H9 (cell line): ENCODE measurements at regions not wholly inside any gene's neighbourhood (a gene's known extent, or its start where the extent isn't known, plus 50 kb on each side); places are given as distances from the start of the nearest gene placed in this dataset.

Experiments
- DNase-seq: peaks from one replicate; pipeline ENCODE4 v3.0.0-alpha.2; 2017
- H2AFZ ChIP-seq: one replicate; pipeline ENCODE4 v1.6.1; 2013; ENCODE audit warnings: mild to moderate bottlenecking, low read length, control low read depth, moderate library complexity
- H2AK5ac ChIP-seq: 2 replicates; pipeline ENCODE4 v1.6.1; 2013; ENCODE audit warnings: low read length, control low read depth, mixed read lengths; ENCODE audit not compliant: insufficient read length
- H2BK120ac ChIP-seq: one replicate; pipeline ENCODE4 v1.6.1; 2013; ENCODE audit warnings: low read depth, mild to moderate bottlenecking, low read length, control low read depth, inconsistent platforms; ENCODE audit not compliant: poor library complexity, severe bottlenecking
- H2BK12ac ChIP-seq: 2 replicates; pipeline ENCODE4 v1.6.1; 2013; ENCODE audit warnings: low read length, control low read depth, mixed read lengths, low read depth; ENCODE audit not compliant: insufficient read length
- H2BK15ac ChIP-seq: 2 replicates; pipeline ENCODE4 v1.6.1; 2013; ENCODE audit warnings: low read depth, low read length, control low read depth
- H2BK20ac ChIP-seq: one replicate; pipeline ENCODE4 v1.6.1; 2013; ENCODE audit warnings: low read depth, mild to moderate bottlenecking, low read length, control low read depth, inconsistent platforms; ENCODE audit not compliant: poor library complexity, severe bottlenecking
- H2BK5ac ChIP-seq: 2 replicates; pipeline ENCODE4 v1.6.1; 2013; ENCODE audit warnings: low read length, control low read depth, mixed read lengths; ENCODE audit not compliant: insufficient read length
- H3K14ac ChIP-seq: 2 replicates; pipeline ENCODE4 v1.6.1; 2013; ENCODE audit warnings: low read length, control low read depth; ENCODE audit not compliant: insufficient read depth
- H3K18ac ChIP-seq: 2 replicates; pipeline ENCODE4 v1.6.1; 2013; ENCODE audit warnings: low read depth, mild to moderate bottlenecking, mixed read lengths, low read length, control low read depth; ENCODE audit not compliant: insufficient read length
- H3K23ac ChIP-seq: 2 replicates; pipeline ENCODE4 v1.6.1; 2013; ENCODE audit warnings: low read length, control low read depth, mixed read lengths, low read depth; ENCODE audit not compliant: insufficient read length
- H3K23me2 ChIP-seq: 2 replicates; pipeline ENCODE4 v1.6.1; 2013; ENCODE audit warnings: low read depth, mild to moderate bottlenecking, mixed read lengths, low read length, control low read depth; ENCODE audit not compliant: insufficient read length, poor library complexity, severe bottlenecking
- H3K27ac ChIP-seq: 2 replicates; pipeline ENCODE4 v1.5.1; 2013; ENCODE audit warnings: low read length, control low read depth, mixed read lengths, low read depth; ENCODE audit not compliant: insufficient read length
- H3K27me3 ChIP-seq: 2 replicates; pipeline ENCODE4 v1.6.1; 2013; ENCODE audit warnings: low read length, control low read depth, inconsistent platforms; ENCODE audit not compliant: insufficient read depth
- H3K4ac ChIP-seq: 2 replicates; pipeline ENCODE4 v1.6.1; 2013; ENCODE audit warnings: low read depth, mild to moderate bottlenecking, control low read depth, inconsistent platforms, low read length, moderate library complexity
- H3K4me1 ChIP-seq: 2 replicates; pipeline ENCODE4 v1.6.1; 2013; ENCODE audit warnings: low read length, control low read depth, inconsistent platforms; ENCODE audit not compliant: insufficient read depth
- H3K4me2 ChIP-seq: 2 replicates; pipeline ENCODE4 v1.6.1; 2013; ENCODE audit warnings: low read length, control low read depth, mixed read lengths; ENCODE audit not compliant: insufficient read length, insufficient read depth
- H3K56ac ChIP-seq: 2 replicates; pipeline ENCODE4 v1.6.1; 2013; ENCODE audit warnings: low read depth, mild to moderate bottlenecking, mixed read lengths, low read length, control low read depth; ENCODE audit not compliant: insufficient read length
- H3K79me1 ChIP-seq: 2 replicates; pipeline ENCODE4 v1.6.1; 2013; ENCODE audit warnings: low read depth, mild to moderate bottlenecking, moderate library complexity, low read length, control low read depth, inconsistent platforms; ENCODE audit not compliant: insufficient read depth, poor library complexity, severe bottlenecking
- H3K79me2 ChIP-seq: 2 replicates; pipeline ENCODE4 v1.6.1; 2013; ENCODE audit warnings: low read length, control low read depth, inconsistent platforms; ENCODE audit not compliant: insufficient read depth
- H3K9ac ChIP-seq: 2 replicates; pipeline ENCODE4 v1.6.1; 2013; ENCODE audit warnings: low read length, control low read depth, mixed read lengths; ENCODE audit not compliant: insufficient read length; ENCODE audit errors: extremely low read depth
- H3K9me3 ChIP-seq: one replicate; pipeline ENCODE4 v1.6.1; 2013; ENCODE audit warnings: low read depth, low read length, inconsistent platforms; ENCODE audit not compliant: control insufficient read depth
- H3T11ph ChIP-seq: one replicate; pipeline ENCODE4 v1.6.1; 2013; ENCODE audit warnings: mild to moderate bottlenecking, low read length, control low read depth, inconsistent platforms
- H4K20me1 ChIP-seq: one replicate; pipeline ENCODE4 v1.6.1; 2013; ENCODE audit not compliant: control insufficient read depth, insufficient read length, insufficient read depth
- H4K5ac ChIP-seq: 2 replicates; pipeline ENCODE4 v1.6.1; 2013; ENCODE audit warnings: low read depth, mild to moderate bottlenecking, mixed read lengths, low read length, control low read depth; ENCODE audit not compliant: insufficient read length
- H4K8ac ChIP-seq: replicated peaks from 2 replicates; pipeline ENCODE4 v1.6.1; 2013; ENCODE audit warnings: low read length, control low read depth, mixed read lengths, low read depth; ENCODE audit not compliant: insufficient read length
- H4K91ac ChIP-seq: 2 replicates; pipeline ENCODE4 v1.6.1; 2013; ENCODE audit warnings: low read depth, mild to moderate bottlenecking, moderate library complexity, mixed read lengths, low read length, control low read depth; ENCODE audit not compliant: insufficient read length
- H3K27ac Mint-ChIP-seq, 3 experiments: 2 replicates in 2 of 3; 3 replicates in 1 of 3; pipeline ENCODE4 v1.8.0; 2020 to 2021; ENCODE audit warnings: mixed read lengths in 3 of 3, mild to moderate bottlenecking in 1 of 3, moderate library complexity in 1 of 3
- H3K27me3 Mint-ChIP-seq: 2 replicates; pipeline ENCODE4 v1.8.0; 2021; ENCODE audit warnings: low read depth, mild to moderate bottlenecking, moderate library complexity, mixed read lengths
- H3K36me3 Mint-ChIP-seq, 3 experiments: 2 replicates in 2 of 3; 3 replicates in 1 of 3; pipeline ENCODE4 v1.8.0; 2020 to 2021; ENCODE audit warnings: low read depth in 3 of 3, mixed read lengths in 3 of 3; ENCODE audit not compliant: insufficient read depth in 1 of 3
- H3K4me1 Mint-ChIP-seq, 2 experiments: 2 replicates each; pipeline ENCODE4 v1.8.0; 2020; ENCODE audit warnings: mixed read lengths in 2 of 2
- H3K4me3 Mint-ChIP-seq, 2 experiments: 2 replicates in 1 of 2; 3 replicates in 1 of 2; pipeline ENCODE4 v1.8.0; 2020 to 2021; ENCODE audit warnings: mild to moderate bottlenecking in 2 of 2, mixed read lengths in 2 of 2, moderate library complexity in 1 of 2
- H3K9me3 Mint-ChIP-seq, 2 experiments: 2 replicates in 1 of 2; 3 replicates in 1 of 2; pipeline ENCODE4 v1.8.0; 2020; ENCODE audit warnings: mild to moderate bottlenecking in 2 of 2, mixed read lengths in 2 of 2, moderate library complexity in 1 of 2
- WGBS: extraction: QIAGEN DNeasy Blood & Tissue Kit; methylation state at CpG from one replicate; pipeline ENCODE4 v1.1.7; 2013; ENCODE audit warnings: missing lambda C conversion rate, low lambda C conversion rate, mixed read lengths; ENCODE audit not compliant: insufficient read length; ENCODE audit errors: extremely low coverage; 5-methylcytosine and 5-hydroxymethylcytosine counted together
- TF ChIP-seq, protein P1 (sequence below): fragments of 200-600 bp; sonication (generic); conservative IDR thresholded peaks from 3 replicates; pipeline ENCODE4 v1.8.0; 2021; ENCODE audit warnings: antibody characterized with exemption, mild to moderate bottlenecking

DNA sequence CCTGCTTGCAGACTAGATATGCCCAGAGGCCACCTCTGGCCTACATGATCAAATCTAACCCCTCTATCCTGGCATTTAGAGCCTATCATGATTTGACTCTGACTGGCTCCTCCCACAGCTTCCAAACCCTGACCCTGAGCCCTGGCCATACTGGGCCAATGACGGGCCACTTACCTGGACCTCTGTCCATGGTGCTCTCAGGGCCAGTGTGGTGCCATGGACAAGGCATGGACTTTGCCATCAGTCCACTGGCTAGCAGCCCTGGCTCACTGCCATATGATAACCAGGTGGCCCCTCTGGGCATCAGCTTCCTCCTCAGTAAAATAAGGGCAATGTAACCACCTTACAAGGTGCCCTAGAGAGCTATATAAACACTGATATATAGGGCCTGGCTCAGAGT lies 713.4 kb downstream of the PTPRU start:
- Histone ChIP-seq H2BK12ac (no peak overlapping the region), H3K14ac (no peak overlapping the region), H2BK5ac (no peak overlapping the region), H3K4me2 (no peak overlapping the region), H3K9ac (no peak overlapping the region), H2BK15ac (no peak overlapping the region), H3K23me2 (no peaks in the 10 kb centered on the region), H3K79me1 (no peaks in the 10 kb centered on the region), H2BK120ac (no peak overlapping the region), H3K23ac (no peak overlapping the region), H4K91ac (no peak overlapping the region), H2AK5ac (no peak overlapping the region), H3K18ac (no peak overlapping the region), H4K8ac (no peak overlapping the region), H3K56ac (no peak overlapping the region), H2AFZ (no peak overlapping the region), H3K4me1 (peaks cover 11% of the 10 kb centered on the region), H3K4ac (no peak overlapping the region), H3K27ac (no peak overlapping the region), H2BK20ac (no peak overlapping the region), H4K20me1 (no peaks in the 10 kb centered on the region), H4K5ac (no peak overlapping the region), H3K9me3 (no peaks in the 10 kb centered on the region), H3K27me3 (no peaks in the 10 kb centered on the region), H3T11ph (no peak overlapping the region), H3K79me2 (no peaks in the 10 kb centered on the region)
- H3K27ac Mint-ChIP-seq, result no peak overlapping the region
- H3K9me3 Mint-ChIP-seq, result no peaks in the 10 kb centered on the region
- peaks cover 33 to 36% of the 10 kb centered on the region in 2 experiments for H3K4me1 Mint-ChIP-seq
- peak; percentile 41 for DNase-seq
- H3K36me3 Mint-ChIP-seq, result no peaks in the 10 kb centered on the region
- no CpG with 5 or more reads among the region's 1 CpG for WGBS
- no peak overlapping the region for H3K4me3 Mint-ChIP-seq
- H3K27me3 Mint-ChIP-seq, result peaks cover 4% of the 10 kb centered on the region
- TF ChIP-seq, protein P1, sequence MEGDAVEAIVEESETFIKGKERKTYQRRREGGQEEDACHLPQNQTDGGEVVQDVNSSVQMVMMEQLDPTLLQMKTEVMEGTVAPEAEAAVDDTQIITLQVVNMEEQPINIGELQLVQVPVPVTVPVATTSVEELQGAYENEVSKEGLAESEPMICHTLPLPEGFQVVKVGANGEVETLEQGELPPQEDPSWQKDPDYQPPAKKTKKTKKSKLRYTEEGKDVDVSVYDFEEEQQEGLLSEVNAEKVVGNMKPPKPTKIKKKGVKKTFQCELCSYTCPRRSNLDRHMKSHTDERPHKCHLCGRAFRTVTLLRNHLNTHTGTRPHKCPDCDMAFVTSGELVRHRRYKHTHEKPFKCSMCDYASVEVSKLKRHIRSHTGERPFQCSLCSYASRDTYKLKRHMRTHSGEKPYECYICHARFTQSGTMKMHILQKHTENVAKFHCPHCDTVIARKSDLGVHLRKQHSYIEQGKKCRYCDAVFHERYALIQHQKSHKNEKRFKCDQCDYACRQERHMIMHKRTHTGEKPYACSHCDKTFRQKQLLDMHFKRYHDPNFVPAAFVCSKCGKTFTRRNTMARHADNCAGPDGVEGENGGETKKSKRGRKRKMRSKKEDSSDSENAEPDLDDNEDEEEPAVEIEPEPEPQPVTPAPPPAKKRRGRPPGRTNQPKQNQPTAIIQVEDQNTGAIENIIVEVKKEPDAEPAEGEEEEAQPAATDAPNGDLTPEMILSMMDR, result no peak
